Neuron (in vitro differentiated cells): ENCODE measurements at regions not wholly inside any gene's neighbourhood (a gene's known extent, or its start where the extent isn't known, plus 50 kb on each side); places are given as distances from the start of the nearest gene placed in this dataset.

Source experiments
- H2AFZ ChIP-seq: one replicate; pipeline ENCODE4 v1.6.1; 2013; ENCODE audit warnings: low read depth, mild to moderate bottlenecking, inconsistent platforms, low read length, moderate library complexity
- H3K27me3 ChIP-seq: one replicate; pipeline ENCODE4 v1.6.1; 2013; ENCODE audit warnings: low read length; ENCODE audit not compliant: insufficient read depth
- H3K36me3 ChIP-seq: one replicate; pipeline ENCODE4 v1.6.1; 2013; ENCODE audit warnings: low read length; ENCODE audit not compliant: insufficient read depth
- H3K4me1 ChIP-seq: one replicate; pipeline ENCODE4 v1.6.1; 2013; ENCODE audit warnings: low read length; ENCODE audit not compliant: insufficient read depth
- H3K4me3 ChIP-seq: 2 replicates; pipeline ENCODE4 v1.5.1; 2013; ENCODE audit warnings: mild to moderate bottlenecking, low read length, moderate library complexity
- H3K9me3 ChIP-seq: one replicate; pipeline ENCODE4 v1.6.1; 2013; ENCODE audit warnings: low read length

DNA sequence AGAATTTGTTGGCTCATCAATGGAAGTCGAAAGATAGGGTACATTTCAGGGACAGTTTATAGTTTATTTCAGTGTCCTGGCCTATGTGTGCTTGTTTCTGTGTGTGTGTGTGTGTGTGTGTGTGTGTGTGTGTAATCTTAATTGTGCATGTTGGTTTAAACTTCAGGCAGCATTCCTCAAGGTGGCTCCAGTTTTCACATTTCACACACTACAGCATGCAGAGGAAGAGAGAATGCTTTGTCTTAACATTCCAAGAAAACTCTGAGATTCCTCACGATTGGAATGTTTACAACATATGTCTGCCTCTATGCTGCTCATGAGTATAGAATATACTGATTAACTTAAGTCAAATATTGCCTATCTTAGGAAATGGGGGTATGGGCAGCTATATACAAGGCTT, 332.6 kb upstream of the EPHA7 start:
- Histone ChIP-seq H2AFZ (no peak overlapping the region), H3K27me3 (no peaks in the 10 kb centered on the region), H3K36me3 (no peaks in the 10 kb centered on the region)

DNA sequence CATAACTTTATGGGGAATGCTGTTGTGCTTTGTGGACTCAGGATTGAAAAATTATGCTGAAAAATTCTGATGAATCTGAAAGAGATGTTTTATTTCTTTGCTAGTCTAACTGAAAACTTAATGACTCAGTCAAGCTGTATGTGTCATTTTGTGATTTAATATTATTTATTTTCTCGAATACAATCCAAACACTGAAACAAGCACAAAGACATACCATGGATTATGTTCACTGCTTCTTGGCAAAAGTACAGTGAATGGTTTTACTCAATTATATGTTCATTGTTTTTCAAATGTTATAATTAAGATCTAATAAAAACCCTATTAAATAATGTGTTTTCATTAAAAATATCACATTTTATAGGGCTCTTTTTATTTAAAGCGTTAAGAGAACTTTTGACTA, 330.6 kb upstream of the EPHA7 start:
- H2AFZ ChIP-seq, result no peak overlapping the region
- H3K9me3 ChIP-seq, result no peaks in the 10 kb centered on the region
- no peak overlapping the region for H3K4me3 ChIP-seq
- no peaks in the 10 kb centered on the region for H3K27me3 ChIP-seq
- H3K4me1 ChIP-seq, result no peaks in the 10 kb centered on the region
- H3K36me3 ChIP-seq, result no peaks in the 10 kb centered on the region

More for the DNA sequence above, 332.6 kb upstream of the EPHA7 start:
- no peaks in the 10 kb centered on the region for H3K9me3 ChIP-seq
- H3K4me1 ChIP-seq, result no peaks in the 10 kb centered on the region
- H3K4me3 ChIP-seq, result no peak overlapping the region

DNA sequence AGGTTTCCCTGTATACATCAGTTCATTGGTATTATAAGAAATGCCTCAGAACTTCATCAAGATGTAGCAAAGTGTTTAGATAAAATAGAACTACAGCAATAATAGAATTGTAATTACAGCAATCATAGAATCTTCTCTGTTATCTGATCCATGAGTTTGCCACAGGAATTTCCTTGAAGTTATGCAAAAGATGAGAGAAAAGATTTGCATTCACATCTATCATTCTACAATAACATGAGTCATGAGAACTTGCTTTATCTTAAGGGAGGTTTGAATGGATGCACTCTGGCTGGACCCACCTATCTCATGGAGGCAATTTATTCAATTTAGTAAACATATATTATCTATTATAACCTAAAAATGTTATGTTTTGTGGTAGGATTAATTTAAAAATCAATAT, 329.8 kb upstream of the EPHA7 start:
- Histone ChIP-seq H3K9me3 (no peaks in the 10 kb centered on the region), H3K4me1 (no peaks in the 10 kb centered on the region), H3K36me3 (no peaks in the 10 kb centered on the region), H3K27me3 (no peaks in the 10 kb centered on the region), H2AFZ (no peak overlapping the region), H3K4me3 (no peak overlapping the region)

DNA sequence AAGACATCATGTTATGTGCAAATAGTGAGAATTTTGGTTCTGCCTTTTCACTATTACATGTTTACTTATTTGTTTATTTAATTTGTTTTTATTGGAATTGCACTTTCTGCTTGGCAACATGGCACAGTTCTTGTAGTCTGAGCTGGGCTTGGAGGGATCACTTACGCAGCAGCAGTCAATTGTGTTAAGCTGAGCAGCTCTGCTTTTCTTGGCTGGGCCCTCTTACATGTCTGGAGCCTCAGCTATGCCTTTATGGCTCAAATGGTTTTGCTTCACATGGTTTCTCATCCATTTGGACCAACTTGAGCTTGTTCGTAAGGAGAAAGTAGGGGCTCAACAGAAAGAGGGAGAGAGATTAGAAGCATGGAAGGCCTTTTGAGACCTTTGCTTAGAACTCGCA, 327.5 kb upstream of the EPHA7 start:
- Histone ChIP-seq H3K4me3 (no peak overlapping the region), H2AFZ (no peak overlapping the region), H3K36me3 (no peaks in the 10 kb centered on the region), H3K4me1 (no peaks in the 10 kb centered on the region), H3K27me3 (no peaks in the 10 kb centered on the region), H3K9me3 (no peaks in the 10 kb centered on the region)

DNA sequence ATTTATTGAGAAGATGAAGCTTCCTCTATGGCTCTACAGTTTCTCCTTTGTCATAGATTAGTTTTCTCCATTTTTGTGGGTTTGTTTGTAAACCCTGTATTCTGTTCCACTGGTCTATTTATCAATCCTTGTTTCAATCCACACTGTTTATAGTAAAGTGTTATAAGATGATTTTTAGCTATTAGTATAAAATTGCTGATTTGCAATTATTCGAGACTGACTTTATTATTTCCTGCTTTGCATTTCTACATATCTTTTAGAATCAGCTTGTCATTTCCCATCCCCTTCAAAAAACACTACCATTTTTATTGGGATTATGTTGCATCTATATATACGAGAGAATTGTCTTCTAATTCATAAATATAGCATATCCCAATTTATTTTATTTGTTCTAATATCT, 325.9 kb upstream of the EPHA7 start:
- H3K4me3 ChIP-seq, result no peak overlapping the region
- H3K4me1 ChIP-seq, result no peaks in the 10 kb centered on the region
- no peak overlapping the region for H2AFZ ChIP-seq
- no peaks in the 10 kb centered on the region for H3K36me3 ChIP-seq
- H3K27me3 ChIP-seq, result no peaks in the 10 kb centered on the region
- no peaks in the 10 kb centered on the region for H3K9me3 ChIP-seq

DNA sequence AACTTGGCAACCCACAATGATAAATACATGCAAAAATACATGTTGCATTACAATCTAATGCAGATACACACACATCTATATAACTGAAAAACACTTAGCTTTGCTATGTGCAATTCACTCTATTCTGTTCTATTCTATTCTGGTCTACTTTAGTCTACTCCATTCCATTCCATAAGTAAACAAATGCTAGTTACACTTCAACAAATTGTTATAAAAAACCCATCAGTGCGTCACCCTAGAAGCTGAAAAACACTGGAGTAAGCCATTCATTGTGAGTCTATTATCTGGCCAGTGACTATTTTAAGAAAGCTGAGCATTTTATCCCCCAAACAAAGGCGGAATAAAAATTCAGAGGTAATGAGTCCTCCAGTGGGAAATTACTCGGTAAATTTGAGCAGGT, 315.7 kb upstream of the EPHA7 start:
- no peak overlapping the region for H2AFZ ChIP-seq
- H3K4me1 ChIP-seq, result no peaks in the 10 kb centered on the region
- H3K27me3 ChIP-seq, result no peaks in the 10 kb centered on the region
- no peaks in the 10 kb centered on the region for H3K9me3 ChIP-seq
- no peaks in the 10 kb centered on the region for H3K36me3 ChIP-seq
- H3K4me3 ChIP-seq, result no peak overlapping the region

DNA sequence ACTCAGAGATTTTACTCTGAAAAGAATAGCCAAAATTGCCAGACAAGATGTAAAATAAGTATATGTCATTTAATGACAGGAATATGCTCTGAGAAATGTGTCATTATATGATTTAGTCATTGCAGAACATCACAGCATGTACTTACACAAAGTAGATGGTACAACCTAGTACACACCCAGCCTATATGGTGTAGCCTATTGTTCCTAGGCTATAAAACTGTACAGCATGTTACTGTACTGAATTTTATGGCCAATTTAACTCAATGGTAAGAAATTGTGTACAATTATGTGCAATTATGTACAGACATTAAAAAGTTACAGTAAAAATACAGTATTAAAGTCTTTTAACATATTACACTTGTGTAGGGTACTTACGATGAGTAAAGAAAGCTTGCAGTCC, 311.9 kb upstream of the EPHA7 start:
- H3K36me3 ChIP-seq, result no peaks in the 10 kb centered on the region
- no peaks in the 10 kb centered on the region for H3K9me3 ChIP-seq
- no peak overlapping the region for H3K4me3 ChIP-seq
- H2AFZ ChIP-seq, result no peak overlapping the region
- no peaks in the 10 kb centered on the region for H3K27me3 ChIP-seq
- H3K4me1 ChIP-seq, result no peaks in the 10 kb centered on the region

DNA sequence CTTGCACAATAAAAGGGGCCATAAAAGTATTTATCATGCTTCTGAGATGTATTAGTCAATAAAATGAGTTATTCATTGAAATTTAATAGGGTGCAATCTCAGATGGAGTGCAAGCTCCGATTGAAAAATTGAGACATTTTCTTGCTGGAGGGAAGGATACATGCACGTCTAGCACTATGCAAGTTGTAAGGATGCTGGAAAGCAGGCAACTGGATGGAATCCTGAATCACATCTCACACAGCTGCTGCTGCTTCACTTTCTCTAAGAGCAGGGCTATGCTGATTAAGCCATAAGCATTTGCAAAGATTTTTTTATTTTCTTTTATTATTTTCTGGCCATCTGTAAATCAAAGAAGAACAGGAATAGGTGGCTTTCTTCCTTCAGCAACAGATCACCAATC, 308.8 kb upstream of the EPHA7 start:
- no peaks in the 10 kb centered on the region for H3K27me3 ChIP-seq
- H2AFZ ChIP-seq, result no peak overlapping the region
- H3K36me3 ChIP-seq, result no peaks in the 10 kb centered on the region
- no peaks in the 10 kb centered on the region for H3K9me3 ChIP-seq
- H3K4me3 ChIP-seq, result no peak overlapping the region
- no peaks in the 10 kb centered on the region for H3K4me1 ChIP-seq

DNA sequence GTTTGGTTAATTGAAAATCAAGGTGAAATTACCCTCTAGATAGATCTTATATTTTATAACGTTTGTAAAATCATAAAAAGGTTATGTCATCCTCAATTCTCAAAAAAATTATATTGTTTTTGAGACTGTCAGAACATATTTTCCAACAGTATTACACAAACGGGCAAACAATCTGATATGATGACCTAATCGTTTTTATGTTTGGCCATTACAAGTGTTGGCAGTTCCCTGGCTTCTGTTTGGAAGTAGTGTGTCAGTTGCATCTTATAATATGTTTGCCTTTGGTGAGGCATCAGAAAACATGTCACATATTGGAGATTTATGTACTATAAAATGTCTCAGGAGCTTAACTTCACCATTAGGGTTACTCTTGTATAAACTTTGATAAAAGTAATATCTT, 308.1 kb upstream of the EPHA7 start:
- H3K4me3 ChIP-seq, result no peak overlapping the region
- H3K27me3 ChIP-seq, result no peaks in the 10 kb centered on the region
- no peaks in the 10 kb centered on the region for H3K9me3 ChIP-seq
- no peaks in the 10 kb centered on the region for H3K36me3 ChIP-seq
- H2AFZ ChIP-seq, result no peak overlapping the region
- no peaks in the 10 kb centered on the region for H3K4me1 ChIP-seq

DNA sequence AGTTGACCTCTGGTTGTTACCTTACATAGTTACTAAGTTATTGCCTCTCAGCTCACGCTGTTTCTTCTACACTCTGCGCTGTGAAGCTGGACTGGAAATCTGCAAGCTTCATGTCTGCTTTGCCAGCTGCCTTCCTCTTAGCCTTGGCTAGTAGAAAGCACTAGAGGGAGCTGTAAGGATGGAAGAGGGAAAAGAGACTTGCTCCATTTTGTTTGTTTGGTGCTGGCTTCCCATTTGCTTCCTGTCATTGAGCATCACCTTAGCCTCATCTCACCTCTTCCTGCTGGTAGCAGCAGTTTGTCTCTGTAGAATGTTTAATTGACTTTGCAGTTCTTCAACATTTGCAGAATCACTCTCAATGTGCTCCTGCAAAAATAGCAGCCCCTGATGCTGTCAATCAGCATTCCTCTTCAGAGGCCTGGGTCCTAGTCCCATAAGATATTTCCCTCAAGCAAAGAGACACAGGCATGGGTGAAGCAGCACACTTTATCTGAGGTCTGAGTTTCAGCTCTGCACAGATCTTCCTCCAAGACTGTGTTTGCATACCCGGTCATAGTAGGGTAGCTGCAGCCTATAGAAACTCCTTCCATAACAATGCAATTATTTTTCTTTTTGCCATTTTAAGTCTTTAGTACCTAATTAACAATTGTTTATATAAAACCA, 302.2 kb upstream of the EPHA7 start:
- H3K9me3 ChIP-seq, result no peaks in the 10 kb centered on the region
- H3K27me3 ChIP-seq, result no peaks in the 10 kb centered on the region
- H2AFZ ChIP-seq, result no peak overlapping the region
- H3K4me1 ChIP-seq, result no peaks in the 10 kb centered on the region
- no peaks in the 10 kb centered on the region for H3K36me3 ChIP-seq
- no peak overlapping the region for H3K4me3 ChIP-seq

DNA sequence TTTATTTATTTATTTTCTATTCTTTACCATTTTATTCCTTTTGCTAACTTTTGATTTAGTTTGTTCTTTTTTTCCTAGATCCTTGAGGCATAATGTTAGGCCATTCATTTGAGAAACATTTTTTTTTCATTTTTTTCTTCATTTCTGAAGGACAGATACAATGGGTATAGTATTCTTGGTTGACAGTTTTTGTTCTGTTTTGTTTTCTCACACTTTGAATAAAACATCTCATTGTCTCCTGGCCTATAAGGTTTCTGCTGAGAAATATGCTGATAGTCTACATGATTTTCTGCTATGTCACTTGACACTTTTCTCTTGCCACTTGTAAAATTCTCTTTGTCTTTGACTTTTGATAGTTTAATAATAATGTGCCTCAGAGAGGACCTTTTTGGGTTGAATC, 294.6 kb upstream of the EPHA7 start:
- no peaks in the 10 kb centered on the region for H3K27me3 ChIP-seq
- no peak overlapping the region for H3K4me3 ChIP-seq
- H3K4me1 ChIP-seq, result no peaks in the 10 kb centered on the region
- H2AFZ ChIP-seq, result no peak overlapping the region
- H3K9me3 ChIP-seq, result no peaks in the 10 kb centered on the region
- no peaks in the 10 kb centered on the region for H3K36me3 ChIP-seq

DNA sequence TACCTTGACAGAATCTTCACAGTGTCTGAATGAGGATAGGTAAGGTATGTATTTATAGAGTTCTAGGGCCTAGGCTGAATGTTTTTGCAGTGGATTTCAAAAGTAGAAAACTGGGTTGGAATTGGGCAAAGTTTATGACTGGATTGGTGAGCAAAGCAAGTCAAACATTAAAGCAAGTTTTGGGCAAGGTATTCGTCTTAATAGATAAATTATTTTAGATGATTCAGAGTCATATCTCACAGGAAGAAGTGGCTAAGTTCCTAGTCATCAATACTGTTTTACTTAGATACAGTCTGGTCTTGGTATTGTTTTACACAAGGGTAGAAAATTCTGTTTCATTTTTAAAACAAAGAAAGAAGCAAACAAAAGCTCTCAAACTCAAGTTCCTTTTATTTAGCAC, 284.1 kb upstream of the EPHA7 start:
- no peak overlapping the region for H2AFZ ChIP-seq
- no peaks in the 10 kb centered on the region for H3K4me1 ChIP-seq
- no peaks in the 10 kb centered on the region for H3K36me3 ChIP-seq
- no peak overlapping the region for H3K4me3 ChIP-seq
- H3K9me3 ChIP-seq, result peaks cover 8% of the 10 kb centered on the region
- H3K27me3 ChIP-seq, result no peaks in the 10 kb centered on the region

DNA sequence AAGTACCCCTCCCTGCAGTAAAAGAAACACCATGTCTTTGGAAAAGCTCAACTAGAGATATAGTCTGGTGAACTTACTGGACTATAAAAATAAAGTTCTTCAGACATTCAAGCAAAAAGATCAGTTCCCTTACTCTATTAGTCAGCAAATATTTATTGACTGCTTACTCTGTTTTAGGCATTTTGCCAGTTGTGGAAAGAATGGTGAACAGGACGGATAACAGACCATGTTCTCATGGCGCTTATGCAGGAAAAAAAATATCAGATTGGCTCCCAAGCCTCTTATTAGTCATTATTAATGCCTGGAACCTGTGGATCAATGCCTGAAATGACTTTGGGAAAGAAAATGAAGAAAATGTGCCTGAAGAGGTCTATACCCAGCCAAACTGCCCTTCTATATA, 282.2 kb upstream of the EPHA7 start:
- H3K4me1 ChIP-seq, result no peaks in the 10 kb centered on the region
- no peaks in the 10 kb centered on the region for H3K36me3 ChIP-seq
- H3K4me3 ChIP-seq, result no peak overlapping the region
- no peak overlapping the region for H2AFZ ChIP-seq
- H3K9me3 ChIP-seq, result peaks cover 3% of the 10 kb centered on the region
- no peaks in the 10 kb centered on the region for H3K27me3 ChIP-seq

DNA sequence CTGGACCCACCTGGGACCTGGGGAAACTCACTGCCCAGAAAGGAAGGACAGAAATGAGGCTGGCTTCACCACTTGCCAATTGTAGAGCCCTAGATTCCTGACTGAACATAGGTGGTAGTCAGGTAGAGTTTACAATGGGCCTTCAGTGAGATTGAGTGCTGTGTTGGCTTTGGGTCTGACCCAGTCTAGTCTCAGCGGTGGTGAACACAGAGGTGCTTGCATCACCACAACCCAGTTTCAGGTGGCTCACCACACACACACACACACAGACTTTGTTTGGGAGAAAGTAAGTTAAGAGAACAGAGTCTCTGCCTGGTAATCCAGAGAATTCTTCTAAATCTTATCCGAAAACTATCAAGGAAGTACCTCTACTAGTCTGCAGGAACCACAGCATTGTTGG, 266.1 kb upstream of the EPHA7 start:
- H3K27me3 ChIP-seq, result no peaks in the 10 kb centered on the region
- peaks cover 2% of the 10 kb centered on the region for H3K4me1 ChIP-seq
- no peak overlapping the region for H3K4me3 ChIP-seq
- H2AFZ ChIP-seq, result no peak overlapping the region
- H3K9me3 ChIP-seq, result no peaks in the 10 kb centered on the region
- no peaks in the 10 kb centered on the region for H3K36me3 ChIP-seq
